NCI-H2196 (cell line): ENCODE measurements at regions not wholly inside any gene's neighbourhood (a gene's known extent, or its start where the extent isn't known, plus 50 kb on each side); places are given as distances from the start of the nearest gene placed in this dataset.

Experiments used
- DNase-seq: peaks from one replicate; lab custom pipeline; 2025; ENCODE audit not compliant: unreplicated experiment; lab: John Stamatoyannopoulos, UW

DNA sequence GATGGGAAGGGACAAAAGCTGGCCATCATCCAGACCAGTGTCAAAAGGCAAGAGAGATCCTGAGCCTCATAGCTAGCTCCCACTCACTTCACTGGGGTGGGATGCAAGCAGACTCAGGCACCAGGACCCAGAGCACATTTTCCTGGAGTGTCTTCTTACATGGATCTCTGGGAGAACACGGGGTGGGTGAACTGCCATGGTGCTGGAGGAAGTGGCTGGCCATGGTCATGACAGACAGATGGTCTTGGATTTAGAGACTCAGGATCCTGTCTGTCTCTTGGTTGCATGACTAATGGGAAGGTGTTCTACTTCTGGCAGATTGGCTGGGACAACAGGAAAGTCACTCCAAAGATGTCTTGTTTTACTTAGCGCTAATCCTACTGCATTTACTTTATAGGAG, 311.5 kb downstream of the ATP23 start:
- no peak for DNase-seq

DNA sequence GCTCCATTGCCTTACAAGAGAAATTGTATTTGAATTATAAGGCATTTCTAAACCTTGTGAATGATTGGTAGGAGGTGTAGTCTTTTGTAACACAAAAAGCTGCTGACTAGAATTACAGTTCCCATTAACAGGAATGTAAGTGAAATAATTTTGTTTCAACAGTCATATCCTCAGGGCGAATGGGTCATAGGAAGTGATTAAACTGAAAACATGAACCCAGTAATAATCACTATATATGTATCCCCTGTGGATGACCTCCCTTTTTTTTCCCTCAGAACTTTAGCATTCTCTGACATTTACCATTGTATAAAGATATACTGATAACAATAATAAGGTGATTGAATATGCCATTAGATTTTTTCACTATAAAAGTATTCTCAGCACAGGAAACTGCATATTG, 312.3 kb downstream of the ATP23 start:
- no peak for DNase-seq

DNA sequence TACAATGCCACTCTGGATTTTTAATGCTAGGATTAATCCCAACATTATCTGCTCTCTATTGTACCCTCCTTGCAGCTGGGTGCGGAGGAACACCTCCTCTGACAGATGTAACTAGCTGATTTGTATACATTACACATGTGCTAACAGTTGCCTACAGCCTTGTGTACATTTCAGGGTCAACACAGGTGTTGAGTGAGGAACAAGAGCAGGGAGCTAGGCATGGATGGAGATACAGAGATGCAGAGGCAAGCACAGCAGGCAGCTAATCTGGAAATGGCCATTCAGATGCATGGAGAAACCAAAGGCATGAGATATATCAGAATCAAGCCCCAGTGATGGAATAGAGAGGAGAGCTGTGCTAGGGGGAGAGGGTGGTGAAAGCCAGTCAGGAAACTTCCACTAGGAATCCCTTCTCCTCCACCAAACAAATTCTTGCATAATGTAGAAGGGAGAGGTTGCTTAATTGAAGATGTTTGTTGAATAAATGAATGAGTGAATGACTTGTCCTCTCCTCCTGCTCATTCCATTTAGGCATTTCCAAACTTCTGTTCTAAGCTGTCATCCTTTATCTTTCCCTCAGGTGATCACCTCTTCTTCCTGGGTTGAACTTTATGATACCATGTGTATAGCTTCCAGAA, 313.2 kb downstream of the ATP23 start:
- DNase-seq: no peak

DNA sequence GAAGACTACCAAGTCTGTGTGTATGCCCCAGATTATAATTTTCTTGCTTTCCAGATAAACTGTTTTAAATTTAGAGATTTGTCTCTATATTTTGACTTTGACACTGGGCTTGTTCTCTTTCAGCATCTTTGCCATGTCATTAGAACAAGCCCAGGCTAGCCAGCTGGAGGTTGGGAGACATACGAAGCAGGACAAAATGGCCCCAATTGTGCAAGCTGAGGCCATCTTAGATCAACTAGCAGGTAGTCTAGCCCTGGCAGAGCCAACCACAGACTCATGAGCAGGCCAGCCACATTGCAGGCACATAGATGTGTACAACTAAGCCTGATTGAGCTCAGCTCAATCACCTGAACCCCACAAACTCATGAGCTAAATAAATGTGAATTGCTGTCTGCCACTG, 321.4 kb downstream of the ATP23 start:
- DNase-seq: no peak

DNA sequence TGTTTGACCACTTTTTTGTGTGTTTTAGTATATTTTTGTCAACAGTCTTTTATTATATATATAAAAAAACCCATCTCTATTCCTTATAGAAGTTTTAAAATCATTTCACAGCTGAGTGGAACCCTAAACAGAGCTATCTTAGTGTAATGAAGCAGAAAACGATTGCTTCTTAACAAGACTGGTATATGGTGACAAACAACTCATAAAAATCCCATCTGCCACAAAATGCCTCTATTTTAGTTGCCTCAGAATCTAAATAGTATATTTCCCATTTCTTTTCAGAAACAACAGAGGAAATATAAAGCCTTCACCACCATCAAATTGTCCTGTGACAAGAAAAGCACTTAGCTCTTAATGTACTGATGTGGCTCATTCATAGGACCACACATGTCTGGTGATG, 322.4 kb downstream of the ATP23 start:
- no peak for DNase-seq

DNA sequence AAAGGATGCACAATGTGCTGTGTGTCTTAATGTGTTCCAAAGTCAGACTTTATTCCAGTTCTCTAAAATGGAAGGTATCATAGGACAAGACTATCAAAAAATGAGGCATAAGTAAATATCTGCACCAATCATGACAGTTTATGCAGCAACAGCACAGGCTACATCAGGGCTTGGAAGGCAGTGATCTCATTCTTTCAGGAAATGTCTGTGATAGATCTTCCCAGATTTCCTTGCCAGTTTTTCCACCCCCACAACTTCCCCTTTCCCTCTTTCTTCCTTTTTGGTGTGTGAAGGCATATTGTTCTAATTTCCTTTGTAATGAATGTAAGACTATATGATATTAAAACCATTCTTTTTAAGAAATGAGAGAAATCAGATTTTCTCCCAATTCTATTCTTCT, 326.7 kb downstream of the ATP23 start:
- DNase-seq: no peak

DNA sequence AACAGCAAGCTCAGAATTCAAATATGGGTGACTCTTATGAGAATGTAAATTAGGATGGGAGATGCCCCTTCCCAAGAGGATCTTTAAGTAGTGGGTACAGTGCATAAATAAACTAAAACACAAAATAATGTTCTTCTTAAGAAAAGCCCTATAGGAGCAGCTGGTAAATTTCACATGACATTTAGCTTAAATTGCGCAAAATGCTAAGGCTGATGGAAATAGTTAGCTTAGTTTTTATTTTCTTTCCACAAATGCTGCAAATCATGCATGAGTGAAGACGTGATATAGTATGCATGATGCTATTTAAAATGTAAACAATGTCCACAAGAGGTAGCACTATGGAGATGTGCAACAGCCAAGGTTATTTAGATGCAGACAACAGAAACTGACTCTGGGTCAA, 328.1 kb downstream of the ATP23 start:
- DNase-seq: no peak

DNA sequence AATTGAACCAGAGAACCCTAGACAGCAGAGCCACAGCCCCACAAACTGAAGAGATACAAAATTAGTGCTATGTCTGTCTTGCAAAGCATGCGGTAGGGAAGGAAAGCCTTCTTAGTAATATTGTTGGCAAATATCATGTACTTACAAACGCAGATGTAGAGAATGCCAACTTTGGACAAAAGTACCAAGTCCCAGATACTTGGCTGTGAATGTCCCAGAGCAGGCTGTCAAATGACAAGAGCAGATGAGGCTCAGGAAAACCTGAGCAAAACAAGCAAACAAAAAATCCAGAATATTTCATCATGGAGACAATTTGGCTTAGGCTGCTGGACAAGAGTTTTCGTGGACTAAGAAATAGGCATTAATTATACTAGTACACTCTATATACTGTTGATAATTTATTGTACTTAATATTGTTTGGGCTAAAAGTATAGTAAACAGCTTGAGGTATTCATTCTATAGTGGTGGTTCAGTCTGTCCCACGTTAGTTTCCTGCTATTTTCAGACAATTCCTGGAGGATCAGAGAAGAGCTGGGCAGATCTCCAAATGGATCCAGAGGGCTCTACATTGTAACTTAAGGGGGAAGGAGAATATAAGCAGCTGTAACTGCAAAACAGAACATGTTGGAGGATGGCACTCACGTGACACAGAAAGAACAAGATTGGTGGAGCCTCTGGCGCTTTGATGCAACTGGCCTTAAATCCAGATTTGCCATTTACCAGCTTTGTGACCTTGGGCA, 329.8 kb downstream of the ATP23 start:
- DNase-seq: no peak

DNA sequence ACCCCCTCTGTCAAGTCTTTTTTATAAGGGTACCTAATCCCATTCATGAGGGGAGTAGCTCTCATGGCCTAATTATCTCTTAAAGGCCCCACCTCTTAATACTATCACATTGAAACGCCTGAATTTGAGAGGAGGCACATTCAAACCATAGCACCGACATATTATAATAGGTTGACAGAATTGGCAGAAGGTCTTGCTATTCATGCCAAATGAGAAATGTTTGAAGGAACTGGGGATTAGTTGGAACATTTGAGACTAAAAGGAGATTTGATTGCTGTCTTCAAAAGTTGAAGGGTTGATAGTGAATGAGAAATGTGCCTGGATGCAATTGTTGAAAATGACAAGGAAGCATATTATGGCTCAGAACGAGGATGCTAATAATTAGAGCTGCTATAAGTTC, 331.1 kb downstream of the ATP23 start:
- DNase-seq: no peak

DNA sequence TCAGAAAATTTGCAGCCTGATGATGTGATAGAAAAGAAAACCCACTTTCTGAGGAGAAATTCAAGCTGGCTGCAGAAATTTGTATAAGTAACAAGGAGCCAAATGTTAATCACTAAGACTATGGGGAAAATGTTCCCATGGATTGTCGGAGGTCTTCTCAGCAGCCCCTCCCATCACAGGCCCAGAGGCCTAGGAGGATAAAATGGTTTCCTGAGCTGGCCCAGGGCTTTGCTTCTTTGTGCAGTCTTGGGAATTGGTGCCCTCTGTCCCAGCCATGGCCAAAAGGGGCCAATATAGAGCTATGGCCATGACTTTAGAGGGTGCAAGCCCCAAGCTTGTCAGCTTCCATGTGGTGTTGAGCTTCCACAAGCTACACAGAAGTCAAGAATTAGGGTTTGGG, 335.9 kb downstream of the ATP23 start:
- no peak for DNase-seq

DNA sequence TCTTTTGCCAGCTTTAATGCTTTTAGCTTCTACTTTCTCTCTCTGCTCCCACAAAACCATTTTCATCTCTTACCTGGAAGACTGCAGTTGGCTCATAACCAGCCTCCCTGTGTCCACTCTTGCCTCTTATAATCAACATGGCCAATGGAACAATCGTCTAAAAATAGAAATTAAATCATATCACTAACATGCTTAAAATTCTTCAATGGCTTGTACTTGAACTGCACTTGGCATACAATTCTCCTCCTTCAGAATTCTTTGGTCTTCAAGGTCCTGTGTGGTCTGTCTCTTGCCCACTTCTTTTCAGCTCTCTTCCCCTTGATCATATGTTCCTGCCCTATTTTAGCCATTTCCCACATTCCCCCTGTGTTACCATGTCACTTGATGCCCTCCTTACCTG, 342.2 kb downstream of the ATP23 start:
- DNase-seq: no peak

DNA sequence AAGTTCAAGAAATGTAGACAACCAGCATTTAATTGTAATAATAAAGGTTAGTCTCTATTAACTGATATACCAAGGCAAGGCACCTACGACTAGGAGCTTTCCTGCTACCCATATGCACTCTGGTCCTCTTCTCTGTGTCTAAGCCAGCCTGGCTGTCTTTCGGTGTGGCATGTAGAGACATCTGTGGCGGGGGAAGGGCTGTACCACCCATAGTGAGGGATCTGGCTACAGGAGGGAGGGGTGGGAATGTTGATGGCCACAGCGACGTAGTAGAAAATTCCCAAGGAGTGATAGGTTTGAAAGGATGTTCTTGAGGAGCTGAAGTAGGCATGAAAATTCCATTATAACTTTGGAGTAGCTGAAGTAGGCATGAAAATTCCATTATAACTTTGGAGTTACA, 344.2 kb downstream of the ATP23 start:
- no peak for DNase-seq

DNA sequence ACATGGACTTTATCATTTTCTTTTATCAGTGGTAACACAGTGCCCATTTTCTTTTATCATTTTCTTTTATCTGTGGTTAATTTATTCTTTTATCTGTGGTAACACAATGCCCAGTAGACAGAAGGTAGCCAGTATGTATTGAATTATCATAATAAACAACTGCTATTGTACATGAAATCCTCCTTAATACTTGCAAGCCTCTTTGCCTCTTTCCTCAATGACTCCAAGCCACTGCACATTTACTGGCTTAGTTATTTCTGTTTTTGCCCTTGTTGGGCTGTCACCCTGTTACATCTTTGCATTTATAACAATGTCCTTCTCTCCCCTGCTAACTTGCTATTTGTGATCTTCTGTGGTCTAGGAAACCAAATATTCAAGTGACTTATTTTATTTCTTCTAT, 345.0 kb downstream of the ATP23 start:
- no peak for DNase-seq

DNA sequence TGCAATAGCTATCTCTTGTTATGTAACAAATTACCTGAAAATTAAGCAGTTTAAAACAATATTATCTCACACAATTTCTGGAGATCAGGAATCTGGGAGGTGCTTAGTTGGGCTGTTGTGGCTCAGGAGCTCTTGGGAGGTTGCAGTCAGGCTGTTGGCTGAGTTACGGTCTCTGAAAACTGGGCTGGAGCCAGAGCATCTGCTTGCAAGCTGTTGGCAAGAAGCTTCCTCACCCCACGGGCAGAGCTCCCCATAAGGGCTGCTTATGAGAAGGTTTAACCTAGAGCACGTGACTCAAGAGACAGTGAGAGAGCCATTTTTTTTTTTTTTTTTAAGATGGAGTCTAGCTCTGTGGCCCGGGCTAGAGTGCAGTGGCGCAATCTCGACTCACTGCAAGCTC, 346.8 kb downstream of the ATP23 start:
- DNase-seq: no peak

DNA sequence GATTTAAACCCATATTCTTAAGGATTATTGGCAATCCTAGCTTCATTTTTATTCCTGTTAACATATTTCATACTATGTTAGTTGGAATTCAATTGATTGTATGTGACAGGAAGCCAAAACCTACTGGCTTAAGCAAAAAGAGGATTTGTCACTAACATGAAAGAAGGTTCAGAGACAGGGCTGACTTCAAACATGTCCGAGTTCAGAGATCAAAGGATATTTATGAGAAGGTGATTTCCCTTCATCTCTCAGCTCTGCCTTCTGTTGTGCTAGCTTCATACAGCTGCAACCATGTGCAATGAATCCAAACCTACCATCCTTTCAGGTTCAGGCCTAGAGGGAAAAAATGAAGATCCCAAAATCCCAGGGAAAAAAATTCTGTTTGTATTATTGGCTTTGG, 349.7 kb downstream of the ATP23 start:
- DNase-seq: no peak

DNA sequence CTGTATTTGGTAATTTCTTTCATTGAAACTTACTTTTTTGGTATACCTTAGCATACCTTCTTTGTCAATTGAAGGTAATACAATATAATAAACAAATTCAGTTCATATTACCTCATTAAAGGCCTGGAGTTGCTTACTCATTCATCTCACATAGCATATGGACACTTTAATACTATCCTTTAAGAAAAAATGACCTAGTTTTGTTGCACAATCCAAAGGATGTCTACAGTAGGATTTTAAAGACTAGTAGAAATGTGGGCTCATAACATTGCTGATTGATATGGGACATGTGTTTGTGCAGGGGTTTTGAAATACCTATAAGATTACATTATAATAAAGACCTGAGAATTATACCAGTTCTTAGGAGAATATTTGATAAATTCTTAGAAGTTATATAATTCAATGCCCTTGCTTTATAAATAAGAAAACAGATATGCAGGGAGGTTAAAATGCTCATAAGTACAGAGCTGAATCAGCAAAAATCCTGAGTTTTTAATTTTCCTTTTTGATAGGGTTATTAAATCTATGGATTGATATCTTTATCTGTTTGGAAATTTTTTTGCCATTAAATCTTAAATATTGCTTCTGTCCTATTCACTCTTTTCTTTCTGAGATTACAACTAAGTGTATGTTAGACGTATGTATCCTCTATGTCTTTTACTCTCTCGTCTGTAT, 352.1 kb downstream of the ATP23 start:
- no peak for DNase-seq

DNA sequence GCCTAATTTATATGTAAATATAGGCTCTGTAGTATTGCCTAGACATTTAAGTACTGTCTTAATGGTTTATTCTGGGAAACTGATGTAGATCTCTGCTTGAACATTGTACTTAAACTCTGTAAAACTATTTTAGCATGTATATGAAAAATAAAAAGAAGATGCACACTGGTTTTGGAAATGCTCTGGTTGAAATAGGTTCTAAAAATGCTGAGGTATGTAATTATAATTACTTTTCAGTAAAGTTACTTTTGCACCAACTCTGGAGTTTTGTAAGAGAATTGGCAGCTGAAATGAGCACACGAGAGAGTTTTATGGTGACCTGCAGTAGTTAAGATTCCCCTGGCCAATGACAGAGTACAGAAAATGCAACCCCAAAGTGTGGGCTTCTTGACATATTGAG, 353.9 kb downstream of the ATP23 start:
- DNase-seq: no peak

DNA sequence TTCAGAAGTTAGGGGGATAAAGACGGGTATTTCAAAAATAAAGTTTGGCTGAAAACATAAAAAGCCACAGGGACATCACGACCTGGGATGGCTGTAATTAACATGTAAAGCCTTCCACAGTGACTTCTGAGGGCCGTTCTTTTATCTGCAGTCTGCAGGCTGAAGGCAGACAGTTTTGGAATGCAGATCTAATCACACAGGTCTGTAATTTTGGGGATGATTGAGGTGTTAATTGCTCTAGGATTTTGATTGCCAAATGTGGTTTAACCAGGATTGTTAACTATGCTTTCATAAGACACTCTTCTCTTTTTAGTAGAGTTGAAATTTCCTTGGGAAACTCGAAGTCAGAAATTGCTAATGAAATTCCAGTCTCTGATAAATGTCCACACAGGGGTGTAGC, 355.5 kb downstream of the ATP23 start:
- no peak for DNase-seq

DNA sequence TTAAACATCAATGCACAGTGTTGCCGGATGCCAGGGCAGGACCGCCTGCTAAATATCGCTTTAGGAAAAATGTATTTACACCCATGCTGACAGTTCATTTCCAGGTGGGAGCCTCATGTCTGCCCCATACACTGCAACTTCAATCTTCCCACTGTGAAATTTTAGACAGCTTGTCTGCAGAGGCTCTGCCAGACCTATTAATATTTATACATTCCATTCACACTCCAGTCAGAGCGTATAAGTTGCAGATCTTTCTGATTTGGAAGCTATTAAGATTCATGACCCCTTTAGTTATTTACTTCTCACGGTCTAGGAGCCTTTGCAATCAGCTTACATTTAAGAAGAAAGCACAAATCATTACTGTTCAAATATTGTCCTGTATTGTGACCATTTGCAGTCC, 357.4 kb downstream of the ATP23 start:
- DNase-seq: no peak

DNA sequence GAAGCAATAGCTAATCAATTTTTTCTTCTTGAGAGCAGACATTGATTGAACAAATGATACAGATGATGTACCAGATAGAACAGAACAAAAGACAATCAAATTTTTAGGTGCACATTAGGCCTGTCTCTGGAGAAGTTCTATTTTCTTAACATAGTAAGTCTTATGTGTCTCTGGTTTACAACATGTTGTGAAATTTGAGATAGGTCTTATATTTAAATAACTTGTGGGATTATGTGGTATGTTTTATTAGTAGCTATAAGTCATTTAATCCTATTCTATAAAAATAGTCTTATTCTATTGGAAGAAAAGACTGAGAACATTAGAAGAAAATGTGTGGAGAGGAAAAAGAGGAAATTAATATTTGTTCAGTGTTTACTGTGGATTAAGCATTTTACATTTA, 358.0 kb downstream of the ATP23 start:
- no peak for DNase-seq

DNA sequence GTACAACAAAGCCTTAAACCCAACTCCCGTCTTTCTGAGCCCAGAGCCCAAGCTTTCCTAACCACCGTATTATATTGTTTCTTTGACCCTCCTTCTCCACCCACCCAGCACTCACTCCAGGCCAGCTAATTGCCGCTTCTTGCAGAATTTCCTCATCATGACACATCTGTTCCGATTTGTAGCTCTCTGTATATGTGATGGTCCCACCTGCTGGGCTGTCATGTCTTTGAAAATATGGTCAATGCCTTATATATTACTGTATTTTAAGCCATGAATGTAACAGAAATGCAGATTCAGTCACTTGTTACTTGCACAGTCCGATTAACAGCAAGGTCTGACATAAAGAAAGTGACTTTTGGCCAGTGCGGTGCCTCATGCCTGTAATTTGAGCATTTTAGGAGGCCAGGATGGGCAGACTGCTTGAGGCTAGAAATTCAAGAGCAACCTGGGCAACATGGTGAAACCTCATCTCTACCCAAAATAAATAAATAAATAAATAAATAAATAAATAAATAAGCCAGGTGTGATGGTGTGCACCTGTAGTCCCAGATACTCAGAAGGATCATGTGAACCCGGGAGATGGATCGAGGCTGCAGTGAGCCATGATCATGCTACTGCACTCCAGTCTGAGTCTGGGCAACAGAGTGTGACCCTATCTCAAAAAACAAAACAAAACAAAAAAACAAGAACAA, 359.8 kb downstream of the ATP23 start:
- DNase-seq: no peak

DNA sequence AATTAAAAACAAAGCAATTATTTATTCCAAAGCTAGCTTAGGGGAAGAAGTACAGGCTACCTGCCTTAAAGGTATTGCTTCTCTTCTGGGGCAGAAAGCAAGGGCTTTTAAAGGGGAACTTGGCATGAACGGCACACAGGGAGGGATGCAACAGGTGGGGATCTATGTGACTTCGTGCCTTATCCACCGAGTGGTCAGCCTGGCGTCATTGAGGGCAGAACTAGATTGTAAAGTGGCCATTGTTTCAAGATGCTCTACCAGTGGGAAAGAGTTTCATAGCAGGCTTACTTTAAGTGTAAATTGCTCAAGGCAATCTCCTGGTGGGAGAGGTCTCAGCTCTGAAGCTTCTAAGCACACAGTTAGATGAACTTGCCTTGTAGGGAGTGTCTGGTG, 360.4 kb downstream of the ATP23 start:
- no peak for DNase-seq
